ENCODE measurements at regions not wholly inside any gene's neighbourhood (a gene's known extent, or its start where the extent isn't known, plus 50 kb on each side); places are given as distances from the start of the nearest gene placed in this dataset.
"Not testable (repeated sequence)": the region's sequence is repeated elsewhere in the genome, so short reads cannot be mapped to it uniquely, and the experiment has no call there.

GRCh38 chr2:37575780-37576179 is 95.7 kb downstream of the CDC42EP3 start:
- Histone ChIP-seq H3K4me1 (replicated peaks) (no peaks in the 10 kb centered on the region), H3K27me3 (replicated peaks; ENCODE audit: insufficient read depth) (no peaks in the 10 kb centered on the region), H3K36me3 (no peaks in the 10 kb centered on the region), H3K27ac (no peak overlapping the region), H3K4me3 (no peak overlapping the region), H3K9me3 (no peaks in the 10 kb centered on the region)
- WGBS, result 100% methylated on average over 1 of the region's 1 CpG
- intact Hi-C loops (cut with DNase I), result no loop called here
- TF ChIP-seq POLR2AphosphoS5 (IDR thresholded peaks at IDR 0.05) (no peak), POLR2A (IDR thresholded peaks at IDR 0.05) (no peak)
- TF ChIP-seq, protein P1, sequence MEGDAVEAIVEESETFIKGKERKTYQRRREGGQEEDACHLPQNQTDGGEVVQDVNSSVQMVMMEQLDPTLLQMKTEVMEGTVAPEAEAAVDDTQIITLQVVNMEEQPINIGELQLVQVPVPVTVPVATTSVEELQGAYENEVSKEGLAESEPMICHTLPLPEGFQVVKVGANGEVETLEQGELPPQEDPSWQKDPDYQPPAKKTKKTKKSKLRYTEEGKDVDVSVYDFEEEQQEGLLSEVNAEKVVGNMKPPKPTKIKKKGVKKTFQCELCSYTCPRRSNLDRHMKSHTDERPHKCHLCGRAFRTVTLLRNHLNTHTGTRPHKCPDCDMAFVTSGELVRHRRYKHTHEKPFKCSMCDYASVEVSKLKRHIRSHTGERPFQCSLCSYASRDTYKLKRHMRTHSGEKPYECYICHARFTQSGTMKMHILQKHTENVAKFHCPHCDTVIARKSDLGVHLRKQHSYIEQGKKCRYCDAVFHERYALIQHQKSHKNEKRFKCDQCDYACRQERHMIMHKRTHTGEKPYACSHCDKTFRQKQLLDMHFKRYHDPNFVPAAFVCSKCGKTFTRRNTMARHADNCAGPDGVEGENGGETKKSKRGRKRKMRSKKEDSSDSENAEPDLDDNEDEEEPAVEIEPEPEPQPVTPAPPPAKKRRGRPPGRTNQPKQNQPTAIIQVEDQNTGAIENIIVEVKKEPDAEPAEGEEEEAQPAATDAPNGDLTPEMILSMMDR (IDR thresholded peaks at IDR 0.05), result no peak
- no peak for DNase-seq (ENCODE audit: low spot score)

- 96% methylated on average over 2 of the region's 2 CpGs for WGBS
- intact Hi-C loops (cut with DNase I), result not testable (repeated sequence)
These were observed 95.2 kb downstream of the CDC42EP3 start for GRCh38 chr2:37576194-37576593.

GRCh38 chr2:37576831-37577230 is 94.6 kb downstream of the CDC42EP3 start:
- 98% methylated on average over 2 of the region's 2 CpGs for WGBS
- Histone ChIP-seq H3K9me3 (no peaks in the 10 kb centered on the region), H3K4me3 (no peak overlapping the region), H3K27me3 (replicated peaks; ENCODE audit: insufficient read depth) (no peaks in the 10 kb centered on the region), H3K36me3 (no peaks in the 10 kb centered on the region), H3K27ac (no peak overlapping the region), H3K4me1 (replicated peaks) (no peaks in the 10 kb centered on the region)
- intact Hi-C loops (cut with DNase I), result no loop called here
- DNase-seq (ENCODE audit: low spot score), result no peak
- TF ChIP-seq POLR2A (IDR thresholded peaks at IDR 0.05) (no peak), POLR2AphosphoS5 (IDR thresholded peaks at IDR 0.05) (no peak)
- TF ChIP-seq, protein P1 (IDR thresholded peaks at IDR 0.05), result no peak

More at GRCh38 chr2:37576194-37576593, 95.2 kb downstream of the CDC42EP3 start:
- H3K9me3 ChIP-seq; H3K4me1 ChIP-seq (replicated peaks); H3K36me3 ChIP-seq; H3K4me3 ChIP-seq; H3K27me3 ChIP-seq (replicated peaks; ENCODE audit: insufficient read depth); DNase-seq (ENCODE audit: low spot score); H3K27ac ChIP-seq: not testable (repeated sequence)

DNA sequence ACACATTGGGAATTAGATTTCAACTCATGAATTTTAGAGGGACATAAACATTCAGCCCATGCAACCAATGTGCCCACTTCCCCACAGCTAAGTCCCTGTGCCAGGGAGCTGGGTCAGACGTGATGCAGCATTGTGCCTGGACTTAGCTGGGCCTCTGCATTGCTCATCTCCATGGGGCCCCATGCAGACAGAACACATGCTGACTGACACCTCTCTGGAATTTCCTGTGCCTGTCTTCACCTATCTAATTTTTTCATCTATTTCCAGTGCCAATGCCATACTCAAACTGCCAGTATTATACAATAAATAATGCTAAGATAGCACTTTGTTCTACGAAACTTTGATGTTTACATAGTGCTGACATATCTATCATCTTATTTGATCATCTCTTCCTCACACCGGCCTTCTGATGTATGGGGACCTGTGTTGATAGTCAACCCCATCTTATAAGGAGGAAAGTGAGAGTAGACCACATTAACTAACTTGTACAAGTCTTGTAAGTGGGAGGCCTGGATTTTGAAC is 92.2 kb downstream of the CDC42EP3 start:
- TF ChIP-seq POLR2A (IDR thresholded peaks at IDR 0.05) (no peak), POLR2AphosphoS5 (IDR thresholded peaks at IDR 0.05) (no peak)
- TF ChIP-seq, protein P1 (IDR thresholded peaks at IDR 0.05), result no peak
- DNase-seq (ENCODE audit: low spot score), result no peak
- Histone ChIP-seq H3K36me3 (no peaks in the 10 kb centered on the region), H3K9me3 (no peaks in the 10 kb centered on the region), H3K27ac (no peak overlapping the region), H3K27me3 (replicated peaks; ENCODE audit: insufficient read depth) (no peaks in the 10 kb centered on the region), H3K4me1 (replicated peaks) (peaks cover 2% of the 10 kb centered on the region), H3K4me3 (no peak overlapping the region)
- WGBS, result 66% methylated on average over 3 of the region's 3 CpGs
- intact Hi-C loops (cut with DNase I), result no loop called here

DNA sequence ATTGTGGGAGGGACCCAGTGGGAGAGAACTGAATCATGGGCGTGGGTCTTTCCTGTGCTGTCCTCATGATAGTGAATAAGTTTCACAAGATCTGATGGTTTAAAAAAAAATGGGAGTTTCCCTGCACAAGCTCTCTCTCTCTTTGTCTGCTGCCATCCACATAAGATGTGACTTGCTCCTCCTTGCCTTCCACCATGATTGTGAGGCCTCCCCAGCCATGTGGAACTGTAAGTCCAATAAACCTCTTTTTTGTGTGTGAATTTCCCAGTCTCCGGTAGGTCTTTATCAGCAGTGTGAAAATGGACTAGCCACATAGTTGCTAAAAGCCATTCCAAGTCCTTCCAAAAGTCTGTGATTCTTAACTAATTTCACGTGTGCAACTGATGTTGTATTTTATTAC is 91.5 kb downstream of the CDC42EP3 start:
- H3K27ac ChIP-seq; H3K36me3 ChIP-seq; H3K4me3 ChIP-seq; H3K9me3 ChIP-seq; DNase-seq (ENCODE audit: low spot score); intact Hi-C loops (cut with DNase I); H3K4me1 ChIP-seq (replicated peaks); H3K27me3 ChIP-seq (replicated peaks; ENCODE audit: insufficient read depth): not testable (repeated sequence)
- 94% methylated on average over 3 of the region's 3 CpGs for WGBS

- no peak for TF ChIP-seq POLR2AphosphoS5 (IDR thresholded peaks at IDR 0.05)
- TF ChIP-seq POLR2A (IDR thresholded peaks at IDR 0.05), result no peak
- TF ChIP-seq, protein P1 (IDR thresholded peaks at IDR 0.05), result no peak
- Histone ChIP-seq H3K27ac (no peak overlapping the region), H3K36me3 (no peaks in the 10 kb centered on the region), H3K4me3 (no peak overlapping the region), H3K4me1 (replicated peaks) (peaks cover 6% of the 10 kb centered on the region), H3K9me3 (no peaks in the 10 kb centered on the region), H3K27me3 (replicated peaks; ENCODE audit: insufficient read depth) (no peaks in the 10 kb centered on the region)
- no peak for DNase-seq (ENCODE audit: low spot score)
- WGBS, result 91% methylated on average over 5 of the region's 5 CpGs
- intact Hi-C loops (cut with DNase I), result no loop called here
These were observed 90.0 kb downstream of the CDC42EP3 start for GRCh38 chr2:37581433-37581832.
